ENCODE measurements at regions not wholly inside any gene's neighbourhood (a gene's known extent, or its start where the extent isn't known, plus 50 kb on each side); places are given as distances from the start of the nearest gene placed in this dataset.

- 74 to 100% methylated on average over 1 of the region's 1 CpG for WGBS, 2 donors
- no peak overlapping the region for H3K27ac ChIP-seq (ENCODE audit: low read depth in 1 of 2, low read length in 1 of 2)
- ATAC-seq (ENCODE audit: insufficient read depth, low FRiP score) (no peak), DNase-seq (no peak)
- TF ChIP-seq CTCF (IDR thresholded peaks at IDR 0.05; ENCODE audit: control extremely low read depth, extremely low read depth) = no peak
- H3K4me3 ChIP-seq = no peak overlapping the region
- no peak overlapping the region for H3K9ac ChIP-seq (ENCODE audit: insufficient read depth in 1 of 2, low read length in 2 of 2)
- H3K4me1 ChIP-seq (ENCODE audit: control insufficient read depth in 5 of 5, insufficient read depth in 5 of 5, low read length in 5 of 5) = no peaks in the 10 kb centered on the region
- no peaks in the 10 kb centered on the region for H3K36me3 ChIP-seq (ENCODE audit: control insufficient read depth in 4 of 4, insufficient read depth in 4 of 4, low read length in 4 of 4)
- peaks cover 0 to 9% (median 1%) of the 10 kb centered on the region in 4 donors for H3K9me3 ChIP-seq (ENCODE audit: control insufficient read depth in 4 of 4, insufficient read depth in 3 of 4, low read length in 3 of 4)
- no peaks in the 10 kb centered on the region for H3K27me3 ChIP-seq (ENCODE audit: control insufficient read depth in 3 of 3, insufficient read depth in 3 of 3, low read length in 2 of 3)
These were observed 95.6 kb upstream of the ADAMTS5 start for GRCh38 chr21:27062443-27062842.

DNA sequence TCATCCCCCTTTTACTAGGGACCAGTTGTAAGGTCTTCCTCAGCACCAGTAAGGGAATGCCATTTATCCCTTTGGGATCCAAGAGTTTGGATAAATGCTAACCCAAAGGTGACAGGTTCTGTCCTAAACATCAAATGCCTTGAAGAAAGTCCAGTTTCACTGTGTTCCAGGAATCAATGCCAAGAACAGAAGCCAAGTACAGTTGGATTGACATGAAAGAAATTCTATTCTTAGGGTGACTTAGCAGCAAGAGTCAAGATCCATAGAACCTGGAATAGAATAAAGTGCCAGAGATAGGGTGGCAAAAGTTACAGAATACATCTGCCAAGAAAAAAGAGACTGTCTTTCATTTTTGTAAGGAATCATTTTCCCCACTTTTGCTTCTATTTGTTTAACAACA lies 94.9 kb upstream of the ADAMTS5 start:
- peaks cover 0 to 9% (median 3%) of the 10 kb centered on the region in 4 donors for H3K9me3 ChIP-seq (ENCODE audit: control insufficient read depth in 4 of 4, insufficient read depth in 3 of 4, low read length in 3 of 4)
- no peak overlapping the region for H3K9ac ChIP-seq (ENCODE audit: insufficient read depth in 1 of 2, low read length in 2 of 2)
- TF ChIP-seq CTCF (IDR thresholded peaks at IDR 0.05; ENCODE audit: control extremely low read depth, extremely low read depth) = no peak
- ATAC-seq (ENCODE audit: insufficient read depth, low FRiP score) = no peak
- no peak overlapping the region for H3K4me3 ChIP-seq
- H3K27ac ChIP-seq (ENCODE audit: low read depth in 1 of 2, low read length in 1 of 2) = no peak overlapping the region
- H3K27me3 ChIP-seq (ENCODE audit: control insufficient read depth in 3 of 3, insufficient read depth in 3 of 3, low read length in 2 of 3) = no peaks in the 10 kb centered on the region
- H3K36me3 ChIP-seq (ENCODE audit: control insufficient read depth in 4 of 4, insufficient read depth in 4 of 4, low read length in 4 of 4) = no peaks in the 10 kb centered on the region
- H3K4me1 ChIP-seq (ENCODE audit: control insufficient read depth in 5 of 5, insufficient read depth in 5 of 5, low read length in 5 of 5) = no peaks in the 10 kb centered on the region
- peak in 2 of 3 donors; percentile 19 to 52 for DNase-seq

- Histone ChIP-seq H3K27ac (ENCODE audit: low read depth in 1 of 2, low read length in 1 of 2) (no peak overlapping the region), H3K27me3 (ENCODE audit: control insufficient read depth in 3 of 3, insufficient read depth in 3 of 3, low read length in 2 of 3) (no peaks in the 10 kb centered on the region), H3K9me3 (ENCODE audit: control insufficient read depth in 4 of 4, insufficient read depth in 3 of 4, low read length in 3 of 4) (peaks cover 0 to 9% (median 3%) of the 10 kb centered on the region in 4 donors), H3K9ac (ENCODE audit: insufficient read depth in 1 of 2, low read length in 2 of 2) (no peak overlapping the region), H3K4me3 (no peak overlapping the region), H3K36me3 (ENCODE audit: control insufficient read depth in 4 of 4, insufficient read depth in 4 of 4, low read length in 4 of 4) (no peaks in the 10 kb centered on the region), H3K4me1 (ENCODE audit: control insufficient read depth in 5 of 5, insufficient read depth in 5 of 5, low read length in 5 of 5) (no peaks in the 10 kb centered on the region)
- WGBS, 2 donors = 89 to 93% methylated on average over 2 of the region's 2 CpGs
- ATAC-seq (ENCODE audit: insufficient read depth, low FRiP score) = no peak
- no peak for TF ChIP-seq CTCF (IDR thresholded peaks at IDR 0.05; ENCODE audit: control extremely low read depth, extremely low read depth)
- DNase-seq = no peak
These were observed 93.3 kb upstream of the ADAMTS5 start for GRCh38 chr21:27060190-27060589.

Data from lung (tissue), 11 donors.